ENCODE measurements at regions not wholly inside any gene's neighbourhood (a gene's known extent, or its start where the extent isn't known, plus 50 kb on each side); places are given as distances from the start of the nearest gene placed in this dataset.

- DNase-seq (ENCODE audit: low read depth) (no peak), FAIRE-seq (no peak)
- H3K9me3 ChIP-seq (ENCODE audit: insufficient read depth, low read depth, low read length): no peaks in the 10 kb centered on the region
- H3K9ac ChIP-seq (ENCODE audit: low read length): no peak overlapping the region
- no peak overlapping the region for H3K4me3 ChIP-seq (ENCODE audit: insufficient read depth, low read depth, low read length)
- no peaks in the 10 kb centered on the region for H4K20me1 ChIP-seq (ENCODE audit: insufficient read depth, low read length)
- no peaks in the 10 kb centered on the region for H3K36me3 ChIP-seq (ENCODE audit: insufficient read depth, low read length)
- H3K4me2 ChIP-seq (ENCODE audit: low read length): no peak overlapping the region
- Mint-ChIP-seq H3K9me3 (ENCODE audit: unreplicated experiment) (no peaks in the 10 kb centered on the region), H3K27me3 (ENCODE audit: low read depth, unreplicated experiment) (peaks cover 13% of the 10 kb centered on the region), H3K4me3 (ENCODE audit: unreplicated experiment) (no peak overlapping the region), H3K27ac (ENCODE audit: unreplicated experiment) (no peak overlapping the region), H3K36me3 (ENCODE audit: low read depth, unreplicated experiment) (no peaks in the 10 kb centered on the region), H3K4me1 (ENCODE audit: low read depth, unreplicated experiment) (no peaks in the 10 kb centered on the region)
- no peaks in the 10 kb centered on the region for H3K79me2 ChIP-seq (ENCODE audit: insufficient read depth, low read length)
- no peak overlapping the region for H3K27ac ChIP-seq (ENCODE audit: low read depth, low read length)
- no peak for TF ChIP-seq CTCF (IDR thresholded peaks at IDR 0.05; ENCODE audit: insufficient read depth, low read depth, low read length)
- no peak for TF ChIP-seq EZH2 (IDR thresholded peaks at IDR 0.05; ENCODE audit: insufficient read depth, low read length)
- H3K4me1 ChIP-seq (ENCODE audit: insufficient read depth, low read length): no peaks in the 10 kb centered on the region
- no peaks in the 10 kb centered on the region for H3K27me3 ChIP-seq (ENCODE audit: insufficient read depth, low read length)
- no peak overlapping the region for H2AFZ ChIP-seq (ENCODE audit: low read depth, low read length)
Measured at GRCh38 chr2:109686921-109687320, 72.8 kb downstream of the SOWAHC start.

- H3K27me3 ChIP-seq (ENCODE audit: insufficient read depth, low read length): no peaks in the 10 kb centered on the region
- no peak overlapping the region for H3K4me2 ChIP-seq (ENCODE audit: low read length)
- H3K4me3 ChIP-seq (ENCODE audit: insufficient read depth, low read depth, low read length): no peak overlapping the region
- no peaks in the 10 kb centered on the region for H3K36me3 ChIP-seq (ENCODE audit: insufficient read depth, low read length)
- no peaks in the 10 kb centered on the region for H3K36me3 Mint-ChIP-seq (ENCODE audit: low read depth, unreplicated experiment)
- no peak for DNase-seq (ENCODE audit: low read depth)
- peaks cover 1% of the 10 kb centered on the region for H3K9me3 Mint-ChIP-seq (ENCODE audit: unreplicated experiment)
- H3K27ac ChIP-seq (ENCODE audit: low read depth, low read length): no peak overlapping the region
- H3K9me3 ChIP-seq (ENCODE audit: insufficient read depth, low read depth, low read length): no peaks in the 10 kb centered on the region
- peaks cover 11% of the 10 kb centered on the region for H3K27me3 Mint-ChIP-seq (ENCODE audit: low read depth, unreplicated experiment)
- H3K27ac Mint-ChIP-seq (ENCODE audit: unreplicated experiment): no peak overlapping the region
- no peak overlapping the region for H3K9ac ChIP-seq (ENCODE audit: low read length)
- TF ChIP-seq CTCF (IDR thresholded peaks at IDR 0.05; ENCODE audit: insufficient read depth, low read depth, low read length): no peak
- no peak for TF ChIP-seq EZH2 (IDR thresholded peaks at IDR 0.05; ENCODE audit: insufficient read depth, low read length)
- H3K4me1 Mint-ChIP-seq (ENCODE audit: low read depth, unreplicated experiment): peaks cover 6% of the 10 kb centered on the region
- H2AFZ ChIP-seq (ENCODE audit: low read depth, low read length): no peak overlapping the region
- FAIRE-seq: no peak
- H3K4me1 ChIP-seq (ENCODE audit: insufficient read depth, low read length): no peaks in the 10 kb centered on the region
- H3K79me2 ChIP-seq (ENCODE audit: insufficient read depth, low read length): no peaks in the 10 kb centered on the region
- H4K20me1 ChIP-seq (ENCODE audit: insufficient read depth, low read length): no peaks in the 10 kb centered on the region
- H3K4me3 Mint-ChIP-seq (ENCODE audit: unreplicated experiment): no peak overlapping the region
Measured at GRCh38 chr2:109689182-109689930, 75.2 kb downstream of the SOWAHC start.

GRCh38 chr2:109689973-109690372, 75.8 kb downstream of the SOWAHC start:
- H4K20me1 ChIP-seq (ENCODE audit: insufficient read depth, low read length): no peaks in the 10 kb centered on the region
- H3K9ac ChIP-seq (ENCODE audit: low read length): no peak overlapping the region
- H3K4me2 ChIP-seq (ENCODE audit: low read length): no peak overlapping the region
- Mint-ChIP-seq H3K27ac (ENCODE audit: unreplicated experiment) (no peak overlapping the region), H3K9me3 (ENCODE audit: unreplicated experiment) (peaks cover 1% of the 10 kb centered on the region), H3K4me3 (ENCODE audit: unreplicated experiment) (no peak overlapping the region), H3K27me3 (ENCODE audit: low read depth, unreplicated experiment) (peaks cover 11% of the 10 kb centered on the region), H3K36me3 (ENCODE audit: low read depth, unreplicated experiment) (no peaks in the 10 kb centered on the region), H3K4me1 (ENCODE audit: low read depth, unreplicated experiment) (peaks cover 9% of the 10 kb centered on the region)
- H3K36me3 ChIP-seq (ENCODE audit: insufficient read depth, low read length): no peaks in the 10 kb centered on the region
- H3K27ac ChIP-seq (ENCODE audit: low read depth, low read length): no peak overlapping the region
- no peaks in the 10 kb centered on the region for H3K27me3 ChIP-seq (ENCODE audit: insufficient read depth, low read length)
- DNase-seq (ENCODE audit: low read depth) (no peak), FAIRE-seq (no peak)
- H3K79me2 ChIP-seq (ENCODE audit: insufficient read depth, low read length): no peaks in the 10 kb centered on the region
- H3K9me3 ChIP-seq (ENCODE audit: insufficient read depth, low read depth, low read length): no peaks in the 10 kb centered on the region
- no peak overlapping the region for H2AFZ ChIP-seq (ENCODE audit: low read depth, low read length)
- TF ChIP-seq EZH2 (IDR thresholded peaks at IDR 0.05; ENCODE audit: insufficient read depth, low read length) (no peak), CTCF (IDR thresholded peaks at IDR 0.05; ENCODE audit: insufficient read depth, low read depth, low read length) (no peak)
- H3K4me3 ChIP-seq (ENCODE audit: insufficient read depth, low read depth, low read length): no peak overlapping the region
- H3K4me1 ChIP-seq (ENCODE audit: insufficient read depth, low read length): no peaks in the 10 kb centered on the region

All from astrocyte (in vitro differentiated cells and primary cell).